NCI-H2196 (cell line): ENCODE measurements at regions not wholly inside any gene's neighbourhood (a gene's known extent, or its start where the extent isn't known, plus 50 kb on each side); places are given as distances from the start of the nearest gene placed in this dataset.
"Not testable (repeated sequence)": the region's sequence is repeated elsewhere in the genome, so short reads cannot be mapped to it uniquely, and the experiment has no call there.

Source experiments
- DNase-seq: peaks from one replicate; lab custom pipeline; 2025; ENCODE audit not compliant: unreplicated experiment; lab: John Stamatoyannopoulos, UW

DNA sequence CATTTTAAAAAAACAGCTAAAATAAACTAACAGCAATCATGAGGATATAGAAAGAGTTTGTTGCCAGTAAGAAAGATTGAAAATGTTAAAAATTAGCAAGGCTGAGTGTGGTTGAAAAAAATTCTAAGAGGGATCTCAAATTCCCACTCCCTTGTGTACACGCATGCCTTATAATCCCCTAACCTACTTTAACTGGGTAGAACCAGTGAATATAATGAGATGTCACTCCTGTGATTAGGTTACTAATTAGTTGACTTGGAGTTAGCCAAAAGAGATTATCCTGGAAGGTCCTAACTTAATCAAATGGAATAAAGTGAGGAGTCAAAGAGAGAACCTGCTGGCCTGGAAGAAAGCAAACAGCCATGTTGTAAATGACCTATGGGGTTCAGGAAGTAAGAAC is 286.0 kb upstream of the TGFBR2 start:
- no peak for DNase-seq

DNA sequence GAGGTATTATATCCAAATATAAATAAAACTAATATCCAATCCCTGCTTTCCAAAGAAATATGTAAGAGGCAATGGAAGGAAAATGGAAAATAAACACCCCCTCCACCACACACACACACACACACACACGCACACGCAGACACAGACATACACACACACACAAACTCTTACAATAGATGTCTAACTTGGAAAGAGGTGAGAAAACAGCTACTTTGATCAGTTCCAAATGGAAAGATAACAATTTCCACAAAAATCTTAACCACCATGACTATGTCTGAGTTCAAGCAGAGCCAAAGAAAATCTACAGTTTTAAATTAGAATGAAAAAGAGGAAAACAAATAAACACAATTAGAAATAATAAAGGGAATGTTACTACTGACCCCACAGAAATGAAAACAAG is 285.3 kb upstream of the TGFBR2 start:
- DNase-seq = no peak

DNA sequence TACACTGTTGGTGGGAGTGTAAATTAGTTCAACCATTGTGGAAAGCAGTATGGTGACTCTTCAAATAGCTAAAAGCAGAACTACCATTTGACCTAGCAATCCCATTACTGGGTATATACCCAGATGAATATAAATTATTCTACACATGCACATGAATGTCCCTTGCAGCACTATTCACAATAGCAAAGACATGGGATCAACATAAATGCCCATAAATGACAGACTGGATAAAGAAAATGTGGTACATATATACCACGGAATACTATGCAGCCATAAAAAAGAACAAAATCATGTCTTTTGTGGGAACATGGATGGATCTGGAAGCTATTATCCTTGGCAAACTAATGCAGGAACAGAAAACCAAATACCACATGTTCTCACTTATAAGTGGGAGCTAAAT is 282.8 kb upstream of the TGFBR2 start:
- DNase-seq = not testable (repeated sequence)

DNA sequence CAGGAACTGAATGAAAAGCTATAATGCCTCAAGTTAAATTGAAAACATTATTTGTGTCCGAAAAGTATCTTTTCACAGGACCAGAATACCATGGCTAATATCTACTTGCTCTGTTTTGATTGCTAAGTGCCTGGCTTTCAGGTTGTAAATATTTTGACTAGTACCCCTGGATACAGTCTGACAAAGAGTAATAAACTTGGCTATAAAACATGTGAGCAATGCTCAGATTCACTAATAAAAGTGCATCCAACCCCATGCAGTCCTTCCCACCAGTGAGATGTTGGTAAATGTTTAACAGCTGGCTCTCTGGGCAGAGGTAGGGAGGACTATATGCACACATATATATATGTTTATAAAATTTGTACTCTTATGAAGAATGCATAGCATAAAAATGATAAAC is 281.8 kb upstream of the TGFBR2 start:
- no peak for DNase-seq

DNA sequence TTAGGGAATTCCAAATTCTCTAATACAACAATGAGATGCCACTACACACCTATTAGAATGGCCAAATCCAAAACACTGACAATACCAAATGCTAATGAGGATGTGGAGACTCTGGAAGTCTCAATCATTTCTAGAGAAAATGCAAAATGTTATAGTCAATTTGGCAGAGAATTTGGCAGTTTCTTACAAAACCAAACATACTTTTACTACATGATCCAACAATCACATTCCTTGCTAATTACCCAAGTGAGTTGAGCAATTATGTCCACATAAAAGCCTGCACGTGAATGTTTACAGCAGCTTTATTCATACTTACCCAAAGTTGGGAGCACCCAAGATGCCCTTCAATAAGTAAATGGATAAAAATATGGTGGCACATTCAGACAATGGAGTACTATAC is 278.4 kb upstream of the TGFBR2 start:
- DNase-seq = not testable (repeated sequence)

DNA sequence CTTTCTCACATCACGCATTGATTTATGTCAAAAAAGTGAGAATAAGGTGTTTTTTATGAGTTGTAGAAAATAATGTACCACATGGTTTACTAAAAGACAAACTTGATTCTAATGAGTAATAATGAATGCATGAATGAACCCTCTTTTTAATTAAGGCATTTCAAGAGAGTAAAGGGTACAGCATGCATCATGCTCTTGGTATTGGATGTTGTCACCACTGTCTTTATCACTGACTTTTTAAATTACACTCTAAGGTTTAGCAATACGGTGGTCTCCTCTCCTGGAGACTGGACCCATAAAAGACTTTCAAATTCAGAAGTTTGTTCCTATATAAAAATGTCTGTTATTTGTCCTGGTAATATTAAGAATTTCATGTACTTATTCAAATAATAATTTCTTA is 277.5 kb upstream of the TGFBR2 start:
- not testable (repeated sequence) for DNase-seq

DNA sequence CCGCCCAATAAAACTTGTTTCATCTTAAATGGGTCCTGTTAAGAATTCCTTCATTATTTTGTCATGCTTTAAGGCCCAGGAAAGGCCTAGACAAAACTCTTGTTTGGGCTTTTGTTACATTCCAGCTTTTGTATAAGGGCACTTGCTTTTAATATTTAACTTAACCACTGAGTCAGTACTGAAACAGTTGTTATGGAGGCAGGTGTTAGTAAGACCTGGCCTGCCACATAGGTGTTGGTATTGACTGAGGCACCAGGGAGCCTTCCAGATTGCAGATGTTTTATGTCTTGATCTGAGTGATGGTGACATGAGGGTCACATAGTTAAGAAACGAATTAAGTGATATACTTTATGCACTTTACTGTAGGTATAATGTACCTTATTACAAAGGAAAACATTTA is 274.9 kb upstream of the TGFBR2 start:
- DNase-seq = no peak

DNA sequence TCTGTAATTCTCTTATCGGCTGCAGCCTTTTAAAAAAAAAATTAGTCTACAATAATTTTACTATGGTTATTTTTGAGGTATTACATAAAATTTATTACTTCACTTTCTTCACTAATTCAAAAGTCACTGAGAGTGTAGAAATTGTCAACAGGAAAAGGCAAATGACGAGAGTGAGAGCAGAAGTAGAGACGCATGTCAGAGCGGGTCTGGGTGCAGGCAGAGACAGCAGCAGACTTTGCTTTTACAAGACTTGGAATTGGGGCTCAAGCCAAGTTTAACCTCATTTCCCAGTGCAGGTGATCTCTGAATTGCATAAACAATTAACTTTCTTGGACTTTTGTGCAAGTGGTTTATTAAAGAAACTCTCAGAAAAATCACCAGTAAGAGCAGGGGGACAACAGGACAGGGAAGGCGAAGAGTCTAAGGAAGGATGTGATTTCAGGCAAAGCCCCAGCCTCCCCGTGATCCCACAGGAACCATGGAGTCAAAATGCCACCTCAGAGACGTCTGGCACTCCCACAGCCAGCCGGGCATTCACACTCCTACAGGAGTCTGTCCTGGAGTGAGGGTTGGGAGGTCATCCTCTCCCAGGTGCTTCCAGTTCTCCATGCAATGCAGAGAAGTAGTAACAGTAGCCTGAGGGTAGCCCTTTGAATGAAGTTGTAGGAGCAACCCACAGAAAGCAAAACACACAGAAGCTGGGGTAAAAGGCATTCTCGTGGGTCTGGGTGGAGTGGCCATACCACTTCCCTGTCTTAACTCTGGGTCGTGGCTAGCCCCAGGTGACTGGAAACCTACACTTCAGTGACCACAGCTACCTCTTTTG is 274.0 kb upstream of the TGFBR2 start:
- no peak for DNase-seq

GRCh38 chr3:30333143-30333542 is 273.3 kb upstream of the TGFBR2 start:
- no peak for DNase-seq

- no peak for DNase-seq
Observed at GRCh38 chr3:30333903-30334302, 272.5 kb upstream of the TGFBR2 start.

DNA sequence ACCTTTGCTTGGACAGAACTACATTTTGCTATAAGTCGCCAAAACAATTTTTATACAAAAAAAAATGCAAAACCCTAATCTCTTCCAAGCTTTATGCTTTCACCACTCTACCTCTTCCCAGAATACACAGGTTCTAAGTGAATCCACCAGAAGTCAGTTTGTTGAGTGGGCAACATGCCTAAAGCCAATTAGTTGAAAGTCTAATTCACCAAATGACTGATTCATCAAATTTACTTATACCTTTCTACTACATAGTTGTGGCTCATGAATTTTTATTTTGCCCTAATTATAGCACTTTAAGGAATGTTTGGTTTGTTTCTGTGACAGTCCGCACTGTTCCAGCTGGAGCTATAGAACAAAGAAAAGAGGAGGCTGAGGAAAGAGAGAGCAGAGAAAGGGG is 265.9 kb upstream of the TGFBR2 start:
- DNase-seq = no peak

DNA sequence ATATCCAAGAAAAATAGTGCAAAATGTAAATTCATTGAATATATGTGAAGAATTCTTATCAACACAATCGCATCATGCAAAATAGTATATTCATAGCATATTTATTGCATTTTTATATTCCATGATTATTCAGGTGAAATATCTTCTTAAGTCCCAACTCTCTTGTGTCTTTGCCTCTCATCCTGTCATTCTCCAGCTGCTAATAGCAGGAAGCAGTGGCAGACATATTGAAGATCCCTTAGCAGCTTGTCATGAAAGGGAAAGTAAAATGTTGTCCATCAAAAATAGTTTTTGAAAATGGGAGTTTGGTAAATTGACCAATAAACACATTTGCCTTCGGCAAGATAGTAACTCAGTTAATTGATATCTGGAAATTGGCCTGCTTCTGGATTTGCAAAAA is 265.3 kb upstream of the TGFBR2 start:
- DNase-seq = no peak

DNA sequence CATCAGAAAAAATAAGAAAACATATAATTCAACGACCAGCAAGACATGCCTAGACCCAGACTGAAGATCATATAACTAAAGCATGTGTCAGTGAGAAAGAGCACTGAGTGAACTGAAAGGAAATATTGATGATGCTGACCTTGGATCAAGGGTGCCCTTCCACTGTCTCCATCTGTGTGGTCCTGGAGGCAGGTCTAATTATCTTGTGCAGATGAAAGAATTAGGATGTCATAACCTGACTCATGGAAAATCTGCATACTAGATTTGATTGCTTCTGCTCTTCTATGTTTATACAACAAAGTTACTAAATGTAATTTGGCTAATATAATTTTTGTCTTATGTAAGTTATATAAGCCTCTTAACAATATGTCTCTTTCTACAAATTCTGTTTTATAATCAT is 264.6 kb upstream of the TGFBR2 start:
- DNase-seq = no peak

DNA sequence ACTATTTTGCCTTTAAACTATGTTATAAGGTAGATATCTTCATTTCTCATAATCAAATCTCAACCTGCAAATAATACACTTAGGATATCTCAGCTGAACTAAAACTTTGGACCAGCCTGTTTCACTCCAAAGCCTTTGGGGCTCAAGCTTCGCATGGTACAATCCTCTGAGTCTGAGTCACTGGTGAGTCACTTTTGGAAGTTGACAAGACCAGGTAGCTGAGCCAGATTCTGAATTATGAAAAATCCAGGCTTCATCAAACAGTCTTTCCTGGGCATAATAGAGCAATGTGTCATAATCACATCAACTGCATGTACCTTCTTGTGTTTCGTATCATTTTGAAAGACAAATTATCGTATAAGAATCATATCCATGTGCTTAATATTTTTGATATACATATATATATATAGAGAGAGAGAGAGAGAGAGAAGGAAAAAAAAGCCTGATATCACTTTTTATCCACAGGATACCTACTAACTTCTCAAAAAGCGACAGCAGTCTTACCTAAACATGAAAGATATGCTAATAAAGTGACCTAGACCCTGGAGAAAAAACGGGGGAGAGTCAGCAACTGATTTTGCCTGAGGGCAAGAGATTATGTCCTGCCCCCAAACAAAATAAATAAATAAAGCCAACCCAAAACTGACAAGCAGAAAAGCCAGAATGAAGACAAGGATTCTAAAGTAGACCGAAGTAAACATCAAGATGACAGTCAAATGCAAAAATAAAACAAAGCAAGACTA is 263.9 kb upstream of the TGFBR2 start:
- no peak for DNase-seq

GRCh38 chr3:30343067-30343831 is 263.2 kb upstream of the TGFBR2 start:
- no peak for DNase-seq

DNA sequence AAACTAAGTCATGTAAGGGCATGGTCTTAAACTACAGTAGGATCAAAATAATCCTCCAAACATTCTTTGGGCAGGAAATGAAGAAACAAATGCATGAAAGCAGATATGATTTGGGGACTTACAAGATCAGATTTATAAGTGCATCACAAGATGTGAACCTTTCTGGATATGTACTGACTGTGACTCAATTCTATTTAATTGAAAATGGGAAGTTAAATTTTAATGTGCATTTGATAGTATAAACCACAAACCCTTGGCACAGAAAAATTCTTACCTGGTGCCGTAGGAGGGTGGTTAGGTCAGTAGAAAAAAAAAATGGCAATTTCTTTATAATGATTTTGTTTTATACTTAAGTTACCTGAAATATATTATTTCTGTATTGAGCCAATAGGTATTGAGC is 262.5 kb upstream of the TGFBR2 start:
- no peak for DNase-seq

- no peak for DNase-seq
Observed at GRCh38 chr3:30344288-30344687, 262.1 kb upstream of the TGFBR2 start.

GRCh38 chr3:30346933-30347320 is 259.5 kb upstream of the TGFBR2 start:
- DNase-seq = no peak

DNA sequence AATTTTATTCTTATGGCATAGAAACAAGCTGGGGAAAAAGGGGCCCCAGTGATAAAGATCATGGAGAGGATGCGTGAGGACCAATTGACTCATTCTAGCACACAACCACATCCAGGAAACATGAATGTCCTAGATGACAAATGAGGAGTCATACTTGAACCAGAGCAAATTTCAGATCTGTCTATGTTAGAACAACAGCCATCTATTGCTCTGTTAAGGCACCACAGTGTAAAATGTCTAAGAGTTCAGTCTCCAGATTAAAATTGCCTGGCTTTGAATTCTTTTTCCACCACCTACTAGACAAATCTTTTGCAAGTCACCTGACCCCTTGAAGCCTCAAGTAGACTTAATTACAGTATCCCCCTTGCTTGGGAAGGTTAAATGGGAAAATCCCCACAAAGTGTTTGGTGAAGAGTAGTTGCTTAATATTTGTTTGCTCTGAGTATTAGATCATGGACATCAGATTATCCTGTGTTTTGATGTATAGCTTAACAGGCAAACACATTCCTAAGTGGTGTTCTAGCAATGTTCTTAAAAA is 258.7 kb upstream of the TGFBR2 start:
- DNase-seq = no peak

DNA sequence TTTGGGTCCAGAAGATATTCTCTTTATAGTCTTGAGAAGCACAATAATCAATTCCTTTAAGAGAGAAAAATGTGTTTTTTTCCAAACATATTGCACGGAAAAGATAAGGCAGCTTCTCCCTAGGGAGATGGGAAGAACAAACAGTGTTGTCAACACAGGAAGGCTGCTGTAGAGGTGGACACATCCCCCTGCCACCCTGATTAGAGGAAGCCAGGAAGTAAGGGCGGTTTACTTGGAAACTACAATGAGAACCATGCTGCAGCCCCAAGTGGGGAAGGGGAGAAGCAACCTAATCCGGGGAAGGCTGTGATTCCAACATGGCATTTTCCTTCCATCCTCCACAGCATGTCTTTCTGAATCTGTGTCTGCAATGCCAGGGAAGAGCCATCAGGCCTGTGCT is 256.9 kb upstream of the TGFBR2 start:
- no peak for DNase-seq

- no peak for DNase-seq
Observed at GRCh38 chr3:30350011-30350410, 256.4 kb upstream of the TGFBR2 start.

DNA sequence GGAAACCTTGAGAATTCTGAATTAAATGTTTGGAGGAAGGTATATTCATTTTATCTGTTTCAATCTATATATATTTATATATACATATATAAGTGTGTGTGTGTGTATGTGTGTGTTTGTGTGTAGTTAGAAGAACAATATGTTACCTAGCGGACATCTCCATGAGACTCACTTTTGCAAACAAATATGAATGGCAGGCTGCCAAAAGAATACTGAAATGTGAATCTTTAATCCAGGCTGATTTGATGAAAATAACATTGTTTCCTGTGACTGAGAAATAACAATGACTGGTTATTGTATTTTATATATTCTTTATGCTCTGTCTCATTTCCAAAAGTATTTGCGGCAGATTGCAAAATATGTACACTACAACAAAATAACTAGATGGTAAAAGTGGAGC is 255.5 kb upstream of the TGFBR2 start:
- DNase-seq = no peak
